ENCODE measurements at regions not wholly inside any gene's neighbourhood (a gene's known extent, or its start where the extent isn't known, plus 50 kb on each side); places are given as distances from the start of the nearest gene placed in this dataset.

DNA sequence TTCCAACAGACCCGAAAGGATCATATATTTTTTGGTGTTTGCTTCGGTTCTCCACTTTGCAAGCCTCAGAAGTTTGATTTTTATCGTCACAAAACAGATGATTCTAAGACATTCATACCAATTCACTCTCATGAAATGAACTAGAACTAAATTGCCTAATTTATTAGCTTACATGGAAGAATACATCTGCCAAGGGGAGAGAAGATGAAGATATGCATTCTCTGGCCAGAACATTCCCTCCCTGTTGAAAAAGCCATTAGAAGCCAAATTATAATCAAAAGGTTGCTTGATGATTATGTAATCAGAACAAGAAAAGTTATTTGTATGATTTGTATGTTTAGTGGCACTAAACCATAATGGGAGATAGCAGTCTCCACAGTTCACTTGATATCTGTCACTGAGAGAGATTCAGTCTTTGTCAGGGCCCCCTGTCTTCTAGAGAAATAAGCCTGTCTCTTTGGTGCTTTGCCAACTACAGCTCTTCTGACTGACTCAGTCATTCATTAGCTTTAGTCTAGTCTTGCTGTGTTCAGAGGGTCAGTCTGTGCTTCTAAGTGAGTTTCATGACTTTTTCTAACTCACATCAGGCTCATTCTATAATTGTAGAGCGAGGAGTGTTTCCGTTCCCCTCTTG, 95.3 kb upstream of the GNAI1 start:
- no peak for TF ChIP-seq SMC3 (IDR thresholded peaks at IDR 0.05; ENCODE audit: borderline replicate concordance, low read length)
- no peak for TF ChIP-seq CTCF (IDR thresholded peaks at IDR 0.05 in 2 of 3, conservative IDR thresholded peaks at IDR 0.05 in 1 of 3; ENCODE audit: control insufficient read depth in 2 of 3, extremely low read depth in 1 of 3, insufficient read depth in 1 of 3, low read depth in 3 of 3, low read length in 3 of 3)
- TF ChIP-seq HDGF (IDR thresholded peaks at IDR 0.05) = no peak
- TF ChIP-seq SIN3A (IDR thresholded peaks at IDR 0.05; ENCODE audit: low read depth, low read length) = no peak
- TF ChIP-seq MAX (IDR thresholded peaks at IDR 0.05; ENCODE audit: low read depth, low read length) = no peak
- TF ChIP-seq CEBPZ (IDR thresholded peaks at IDR 0.05; ENCODE audit: low read depth, low read length) = no peak
- no peak for TF ChIP-seq LARP7 (IDR thresholded peaks at IDR 0.05)
- no peak for TF ChIP-seq RAD21 (IDR thresholded peaks at IDR 0.05; ENCODE audit: insufficient read depth, low read depth, low read length)
- no peak for TF ChIP-seq ELK1 (IDR thresholded peaks at IDR 0.05; ENCODE audit: low read depth, low read length)
